GM23338 (cell line): ENCODE measurements at regions not wholly inside any gene's neighbourhood (a gene's known extent, or its start where the extent isn't known, plus 50 kb on each side); places are given as distances from the start of the nearest gene placed in this dataset.

Experiments
- CREB1 ChIP-seq: fragments of 250-450 bp; sonication (Bioruptor Pico); IDR thresholded peaks from 2 replicates; pipeline ENCODE4 v1.5.0; 2020; ENCODE audit warnings: low read depth, mild to moderate bottlenecking, moderate library complexity
- EZH2 ChIP-seq: fragments of 200-600 bp; sonication (generic); IDR thresholded peaks from one replicate; pipeline ENCODE4 v1.8.0; 2017; ENCODE audit warnings: antibody characterized with exemption, mild to moderate bottlenecking, low read depth; ENCODE audit not compliant: unreplicated experiment
- JUNB ChIP-seq: IDR thresholded peaks from one replicate; pipeline ENCODE4 v1.6.1; 2016; ENCODE audit warnings: antibody characterized with exemption; ENCODE audit not compliant: unreplicated experiment
- NANOG ChIP-seq: IDR thresholded peaks from 2 replicates; pipeline ENCODE4 v1.6.1; 2016; ENCODE audit warnings: antibody characterized with exemption, borderline replicate concordance
- POLR2AphosphoS5 ChIP-seq: IDR thresholded peaks from 2 replicates; pipeline ENCODE4 v1.6.1; 2016; ENCODE audit warnings: antibody characterized with exemption, low read depth
- ZNF114 ChIP-seq: fragments of 250-450 bp; sonication (Bioruptor Pico); IDR thresholded peaks from 2 replicates; pipeline ENCODE4 v1.5.0; 2020; ENCODE audit warnings: mild to moderate bottlenecking, moderate library complexity
- ZNF331 ChIP-seq: fragments of 250-450 bp; sonication (Bioruptor Pico); IDR thresholded peaks from 2 replicates; pipeline ENCODE4 v1.5.0; 2020; ENCODE audit warnings: low read depth, mild to moderate bottlenecking, moderate library complexity
- TF ChIP-seq, protein P1 (sequence below), 2 experiments: fragments of 200-600 bp in 1 of 2; sonication (generic) in 1 of 2; conservative IDR thresholded peaks; 2 replicates each; pipeline versions ENCODE4 v1.5.1 to v1.6.1; 2016 to 2017; ENCODE audit warnings: antibody characterized with exemption in 2 of 2, low read depth in 2 of 2, mild to moderate bottlenecking in 2 of 2, moderate library complexity in 1 of 2
- TF ChIP-seq, protein P2 (sequence below): IDR thresholded peaks from one replicate; pipeline ENCODE4 v1.6.1; 2018; ENCODE audit warnings: antibody characterized with exemption; ENCODE audit not compliant: unreplicated experiment
- TF ChIP-seq, protein P3 (sequence below): IDR thresholded peaks from 2 replicates; pipeline ENCODE4 v1.6.1; 2016; ENCODE audit warnings: antibody characterized with exemption

DNA sequence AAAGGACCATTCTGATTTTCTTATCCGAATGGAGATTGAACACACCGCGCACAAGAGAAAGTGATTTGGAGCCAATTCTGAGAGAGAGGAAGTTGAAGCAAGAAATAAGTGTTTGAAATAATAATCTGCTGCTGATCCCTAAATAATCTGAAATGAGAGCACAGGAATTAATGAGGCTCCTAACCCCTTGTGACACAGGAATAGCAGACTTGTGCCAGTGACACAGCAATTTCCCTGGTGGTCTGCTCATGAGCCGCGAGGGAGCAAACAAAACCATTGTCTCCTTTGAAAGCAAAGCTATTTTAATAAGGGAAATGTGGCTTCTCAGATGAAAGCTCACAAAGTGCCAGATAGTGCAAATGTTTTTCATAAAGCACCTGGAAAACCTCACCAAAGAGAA, 936.1 kb upstream of the WWC1 start:
- TF ChIP-seq JUNB (no peak), ZNF331 (CRISPR knock-in tag) (no peak), EZH2 (no peak), POLR2AphosphoS5 (no peak), ZNF114 (CRISPR knock-in tag) (no peak), NANOG (no peak), CREB1 (no peak)
- TF ChIP-seq, protein P1, sequence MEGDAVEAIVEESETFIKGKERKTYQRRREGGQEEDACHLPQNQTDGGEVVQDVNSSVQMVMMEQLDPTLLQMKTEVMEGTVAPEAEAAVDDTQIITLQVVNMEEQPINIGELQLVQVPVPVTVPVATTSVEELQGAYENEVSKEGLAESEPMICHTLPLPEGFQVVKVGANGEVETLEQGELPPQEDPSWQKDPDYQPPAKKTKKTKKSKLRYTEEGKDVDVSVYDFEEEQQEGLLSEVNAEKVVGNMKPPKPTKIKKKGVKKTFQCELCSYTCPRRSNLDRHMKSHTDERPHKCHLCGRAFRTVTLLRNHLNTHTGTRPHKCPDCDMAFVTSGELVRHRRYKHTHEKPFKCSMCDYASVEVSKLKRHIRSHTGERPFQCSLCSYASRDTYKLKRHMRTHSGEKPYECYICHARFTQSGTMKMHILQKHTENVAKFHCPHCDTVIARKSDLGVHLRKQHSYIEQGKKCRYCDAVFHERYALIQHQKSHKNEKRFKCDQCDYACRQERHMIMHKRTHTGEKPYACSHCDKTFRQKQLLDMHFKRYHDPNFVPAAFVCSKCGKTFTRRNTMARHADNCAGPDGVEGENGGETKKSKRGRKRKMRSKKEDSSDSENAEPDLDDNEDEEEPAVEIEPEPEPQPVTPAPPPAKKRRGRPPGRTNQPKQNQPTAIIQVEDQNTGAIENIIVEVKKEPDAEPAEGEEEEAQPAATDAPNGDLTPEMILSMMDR (conservative IDR thresholded peaks at IDR 0.05; ENCODE audit: low read depth in 2 of 2): no peak
- TF ChIP-seq, protein P2, sequence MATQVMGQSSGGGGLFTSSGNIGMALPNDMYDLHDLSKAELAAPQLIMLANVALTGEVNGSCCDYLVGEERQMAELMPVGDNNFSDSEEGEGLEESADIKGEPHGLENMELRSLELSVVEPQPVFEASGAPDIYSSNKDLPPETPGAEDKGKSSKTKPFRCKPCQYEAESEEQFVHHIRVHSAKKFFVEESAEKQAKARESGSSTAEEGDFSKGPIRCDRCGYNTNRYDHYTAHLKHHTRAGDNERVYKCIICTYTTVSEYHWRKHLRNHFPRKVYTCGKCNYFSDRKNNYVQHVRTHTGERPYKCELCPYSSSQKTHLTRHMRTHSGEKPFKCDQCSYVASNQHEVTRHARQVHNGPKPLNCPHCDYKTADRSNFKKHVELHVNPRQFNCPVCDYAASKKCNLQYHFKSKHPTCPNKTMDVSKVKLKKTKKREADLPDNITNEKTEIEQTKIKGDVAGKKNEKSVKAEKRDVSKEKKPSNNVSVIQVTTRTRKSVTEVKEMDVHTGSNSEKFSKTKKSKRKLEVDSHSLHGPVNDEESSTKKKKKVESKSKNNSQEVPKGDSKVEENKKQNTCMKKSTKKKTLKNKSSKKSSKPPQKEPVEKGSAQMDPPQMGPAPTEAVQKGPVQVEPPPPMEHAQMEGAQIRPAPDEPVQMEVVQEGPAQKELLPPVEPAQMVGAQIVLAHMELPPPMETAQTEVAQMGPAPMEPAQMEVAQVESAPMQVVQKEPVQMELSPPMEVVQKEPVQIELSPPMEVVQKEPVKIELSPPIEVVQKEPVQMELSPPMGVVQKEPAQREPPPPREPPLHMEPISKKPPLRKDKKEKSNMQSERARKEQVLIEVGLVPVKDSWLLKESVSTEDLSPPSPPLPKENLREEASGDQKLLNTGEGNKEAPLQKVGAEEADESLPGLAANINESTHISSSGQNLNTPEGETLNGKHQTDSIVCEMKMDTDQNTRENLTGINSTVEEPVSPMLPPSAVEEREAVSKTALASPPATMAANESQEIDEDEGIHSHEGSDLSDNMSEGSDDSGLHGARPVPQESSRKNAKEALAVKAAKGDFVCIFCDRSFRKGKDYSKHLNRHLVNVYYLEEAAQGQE: no peak
- TF ChIP-seq, protein P3, sequence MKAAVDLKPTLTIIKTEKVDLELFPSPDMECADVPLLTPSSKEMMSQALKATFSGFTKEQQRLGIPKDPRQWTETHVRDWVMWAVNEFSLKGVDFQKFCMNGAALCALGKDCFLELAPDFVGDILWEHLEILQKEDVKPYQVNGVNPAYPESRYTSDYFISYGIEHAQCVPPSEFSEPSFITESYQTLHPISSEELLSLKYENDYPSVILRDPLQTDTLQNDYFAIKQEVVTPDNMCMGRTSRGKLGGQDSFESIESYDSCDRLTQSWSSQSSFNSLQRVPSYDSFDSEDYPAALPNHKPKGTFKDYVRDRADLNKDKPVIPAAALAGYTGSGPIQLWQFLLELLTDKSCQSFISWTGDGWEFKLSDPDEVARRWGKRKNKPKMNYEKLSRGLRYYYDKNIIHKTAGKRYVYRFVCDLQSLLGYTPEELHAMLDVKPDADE: no peak
